ENCODE measurements at regions not wholly inside any gene's neighbourhood (a gene's known extent, or its start where the extent isn't known, plus 50 kb on each side); places are given as distances from the start of the nearest gene placed in this dataset.

DNA sequence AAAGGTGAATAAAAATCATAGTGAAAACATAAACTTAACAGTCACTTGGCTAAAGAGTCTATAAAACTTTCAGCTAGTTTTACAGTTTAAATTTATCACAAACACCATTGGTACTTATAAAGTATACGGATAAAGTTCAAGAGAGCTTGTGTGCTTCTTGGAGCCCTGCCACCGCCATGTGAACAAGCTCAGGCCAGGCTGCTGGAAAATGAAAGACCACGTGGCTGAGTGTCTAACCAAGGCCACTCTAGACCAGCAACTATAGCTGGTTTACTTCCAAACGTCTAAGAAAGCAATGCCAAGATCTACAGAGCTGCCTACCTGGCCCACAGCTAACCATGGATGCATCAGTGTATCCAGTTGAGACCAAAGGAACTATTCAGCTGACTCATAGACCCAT is 66.3 kb upstream of the API5 start:
- Histone ChIP-seq H3K27ac (no peak overlapping the region), H3K9me3 (no peaks in the 10 kb centered on the region), H3K36me3 (no peaks in the 10 kb centered on the region), H3K27me3 (no peaks in the 10 kb centered on the region), H3K4me3 (no peak overlapping the region), H3K4me1 (no peaks in the 10 kb centered on the region)
- TF ChIP-seq, protein P1, sequence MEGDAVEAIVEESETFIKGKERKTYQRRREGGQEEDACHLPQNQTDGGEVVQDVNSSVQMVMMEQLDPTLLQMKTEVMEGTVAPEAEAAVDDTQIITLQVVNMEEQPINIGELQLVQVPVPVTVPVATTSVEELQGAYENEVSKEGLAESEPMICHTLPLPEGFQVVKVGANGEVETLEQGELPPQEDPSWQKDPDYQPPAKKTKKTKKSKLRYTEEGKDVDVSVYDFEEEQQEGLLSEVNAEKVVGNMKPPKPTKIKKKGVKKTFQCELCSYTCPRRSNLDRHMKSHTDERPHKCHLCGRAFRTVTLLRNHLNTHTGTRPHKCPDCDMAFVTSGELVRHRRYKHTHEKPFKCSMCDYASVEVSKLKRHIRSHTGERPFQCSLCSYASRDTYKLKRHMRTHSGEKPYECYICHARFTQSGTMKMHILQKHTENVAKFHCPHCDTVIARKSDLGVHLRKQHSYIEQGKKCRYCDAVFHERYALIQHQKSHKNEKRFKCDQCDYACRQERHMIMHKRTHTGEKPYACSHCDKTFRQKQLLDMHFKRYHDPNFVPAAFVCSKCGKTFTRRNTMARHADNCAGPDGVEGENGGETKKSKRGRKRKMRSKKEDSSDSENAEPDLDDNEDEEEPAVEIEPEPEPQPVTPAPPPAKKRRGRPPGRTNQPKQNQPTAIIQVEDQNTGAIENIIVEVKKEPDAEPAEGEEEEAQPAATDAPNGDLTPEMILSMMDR (IDR thresholded peaks at IDR 0.05) = no peak
- DNase-seq (ENCODE audit: low spot score) = no peak

DNA sequence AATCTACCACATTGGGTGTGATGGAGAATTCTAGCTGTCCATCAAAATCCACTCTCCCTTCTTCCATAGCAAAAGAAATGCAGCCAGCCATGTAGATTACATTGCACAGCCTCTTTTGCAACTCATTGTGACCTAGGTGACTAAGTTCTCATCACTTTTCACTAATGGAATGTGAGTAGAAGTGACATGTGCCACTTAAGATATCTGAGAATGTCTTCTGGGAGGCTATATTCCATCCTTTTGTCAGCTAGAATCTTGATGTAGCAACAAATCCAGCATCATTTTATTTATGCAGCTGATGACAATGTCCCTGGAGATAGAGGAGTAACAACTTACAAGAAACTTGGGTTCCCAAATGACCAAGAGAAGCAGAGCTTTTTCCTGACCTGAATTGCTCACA is 61.5 kb upstream of the API5 start:
- H3K27ac ChIP-seq = no peak overlapping the region
- no peaks in the 10 kb centered on the region for H3K27me3 ChIP-seq
- no peaks in the 10 kb centered on the region for H3K4me1 ChIP-seq
- TF ChIP-seq, protein P1 (IDR thresholded peaks at IDR 0.05) = no peak
- no peak overlapping the region for H3K4me3 ChIP-seq
- no peak for DNase-seq (ENCODE audit: low spot score)
- H3K9me3 ChIP-seq = no peaks in the 10 kb centered on the region
- no peaks in the 10 kb centered on the region for H3K36me3 ChIP-seq

DNA sequence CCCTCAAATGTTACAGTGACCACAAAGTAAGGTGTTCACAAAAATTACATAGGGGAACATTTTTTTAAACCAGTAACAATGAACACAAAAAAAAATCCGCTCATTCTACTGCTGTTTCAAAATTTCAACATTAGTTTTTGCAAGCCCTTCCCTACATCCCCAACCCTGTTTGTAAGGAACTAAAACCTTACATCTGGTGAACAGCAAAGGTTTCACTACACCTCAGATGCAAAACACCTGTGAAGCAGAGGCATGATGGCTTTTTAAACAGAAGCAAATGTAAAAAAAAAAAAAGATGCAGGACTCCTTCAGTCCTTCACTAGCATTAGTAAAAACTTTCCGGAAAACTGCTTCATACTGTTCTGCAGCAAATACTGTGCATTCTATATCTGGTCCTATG is 50.0 kb upstream of the API5 start:
- TF ChIP-seq, protein P1 (IDR thresholded peaks at IDR 0.05) = no peak

More for the DNA sequence above, 50.0 kb upstream of the API5 start:
- Histone ChIP-seq H3K27ac (no peak overlapping the region), H3K36me3 (no peaks in the 10 kb centered on the region), H3K9me3 (peaks cover 0 to 21% of the 10 kb centered on the region in 2 donors), H3K4me1 (no peaks in the 10 kb centered on the region), H3K27me3 (no peaks in the 10 kb centered on the region), H3K4me3 (no peak overlapping the region)
- no peak for DNase-seq (ENCODE audit: low spot score)
